HPDE6-E6E7 (cell line): ENCODE measurements at regions not wholly inside any gene's neighbourhood (a gene's known extent, or its start where the extent isn't known, plus 50 kb on each side); places are given as distances from the start of the nearest gene placed in this dataset.

Experiments
- DNase-seq: peaks from one replicate; pipeline ENCODE4 v3.0.0; 2011; ENCODE audit warnings: missing footprints; ENCODE audit errors: extremely low spot score

GRCh38 chr2:241924069-241924908 is 54.8 kb downstream of the RTP5 start:
- DNase-seq, result no peak

- DNase-seq, result no peak
Measured at GRCh38 chr2:241924909-241925250, 55.4 kb downstream of the RTP5 start.

GRCh38 chr2:241925277-241925676 is 55.7 kb downstream of the RTP5 start:
- no peak for DNase-seq

GRCh38 chr2:241925821-241926441 is 56.4 kb downstream of the RTP5 start:
- no peak for DNase-seq

- no peak for DNase-seq
Measured at GRCh38 chr2:241926541-241927311, 57.2 kb downstream of the RTP5 start.

GRCh38 chr2:241929551-241930490 is 60.3 kb downstream of the RTP5 start:
- DNase-seq, result no peak

GRCh38 chr2:241931084-241931975 is 61.8 kb downstream of the RTP5 start:
- DNase-seq, result no peak

- DNase-seq, result no peak
Measured at GRCh38 chr2:241931976-241932898, 62.7 kb downstream of the RTP5 start.

GRCh38 chr2:241932899-241933178 is 63.3 kb downstream of the RTP5 start:
- DNase-seq, result no peak

GRCh38 chr2:241933179-241933911 is 63.8 kb downstream of the RTP5 start:
- no peak for DNase-seq

GRCh38 chr2:241935314-241935713 is 65.8 kb downstream of the RTP5 start:
- DNase-seq, result no peak

- DNase-seq, result no peak
Measured at GRCh38 chr2:241935774-241936173, 66.2 kb downstream of the RTP5 start.

GRCh38 chr2:241936457-241937133 is 67.1 kb downstream of the RTP5 start:
- DNase-seq, result no peak

GRCh38 chr2:241937297-241937696 is 67.8 kb downstream of the RTP5 start:
- DNase-seq, result no peak

- DNase-seq, result no peak
Measured at GRCh38 chr2:241939541-241939940, 70.0 kb downstream of the RTP5 start.

GRCh38 chr2:241940329-241940728 is 70.8 kb downstream of the RTP5 start:
- no peak for DNase-seq

GRCh38 chr2:241941691-241942301 is 72.3 kb downstream of the RTP5 start:
- no peak for DNase-seq
